OCI-M1 (cell line): ENCODE measurements at regions not wholly inside any gene's neighbourhood (a gene's known extent, or its start where the extent isn't known, plus 50 kb on each side); places are given as distances from the start of the nearest gene placed in this dataset.

Experiments
- DNase-seq: peaks from one replicate; lab custom pipeline; 2025; lab: John Stamatoyannopoulos, UW

- no peak for DNase-seq
Observed at GRCh38 chr2:217409949-217410680, 550.3 kb upstream of the TNP1 start.

- no peak for DNase-seq
Observed at GRCh38 chr2:217407362-217407761, 547.5 kb upstream of the TNP1 start.

GRCh38 chr2:217404236-217404760 is 544.4 kb upstream of the TNP1 start:
- no peak for DNase-seq

GRCh38 chr2:217402761-217403383 is 543.0 kb upstream of the TNP1 start:
- peak; percentile 6 for DNase-seq

GRCh38 chr2:217402144-217402543 is 542.3 kb upstream of the TNP1 start:
- DNase-seq: no peak

GRCh38 chr2:217399291-217399690 is 539.4 kb upstream of the TNP1 start:
- no peak for DNase-seq

- DNase-seq: no peak
Observed at GRCh38 chr2:217398860-217399259, 539.0 kb upstream of the TNP1 start.

- no peak for DNase-seq
Observed at GRCh38 chr2:217398101-217398500, 538.2 kb upstream of the TNP1 start.

GRCh38 chr2:217396586-217396985 is 536.7 kb upstream of the TNP1 start:
- no peak for DNase-seq

GRCh38 chr2:217396165-217396564 is 536.3 kb upstream of the TNP1 start:
- DNase-seq: no peak

- DNase-seq: no peak
Observed at GRCh38 chr2:217394510-217395351, 534.9 kb upstream of the TNP1 start.

GRCh38 chr2:217393585-217394032 is 533.7 kb upstream of the TNP1 start:
- DNase-seq: no peak

GRCh38 chr2:217392930-217393584 is 533.2 kb upstream of the TNP1 start:
- no peak for DNase-seq

- DNase-seq: peak; percentile 34
Observed at GRCh38 chr2:217387776-217388387, 528.0 kb upstream of the TNP1 start.

GRCh38 chr2:217386041-217386440 is 526.2 kb upstream of the TNP1 start:
- DNase-seq: no peak

GRCh38 chr2:217383620-217384019 is 523.8 kb upstream of the TNP1 start:
- DNase-seq: peak; percentile 47

GRCh38 chr2:217382794-217383193 is 522.9 kb upstream of the TNP1 start:
- peak; percentile 96 for DNase-seq

- DNase-seq: no peak
Observed at GRCh38 chr2:217379807-217380206, 519.9 kb upstream of the TNP1 start.

- DNase-seq: peak; percentile 40
Observed at GRCh38 chr2:217372794-217373193, 512.9 kb upstream of the TNP1 start.

- no peak for DNase-seq
Observed at GRCh38 chr2:217371781-217372213, 511.9 kb upstream of the TNP1 start.

- DNase-seq: peak; percentile 17
Observed at GRCh38 chr2:217370391-217370790, 510.5 kb upstream of the TNP1 start.
